MCF 10A (cell line): ENCODE measurements at regions not wholly inside any gene's neighbourhood (a gene's known extent, or its start where the extent isn't known, plus 50 kb on each side); places are given as distances from the start of the nearest gene placed in this dataset.

Experiments
- BruUV-seq: library from RNA; stranded (reverse); fragments of 400-500 nt; replicated peaks from 2 replicates; lab custom pipeline; 2021; lab: Mats Ljungman, UMichigan
- CTCF ChIA-PET: fragments of 300-600 bp; sonication (Branson Sonifier 250); formaldehyde crosslinking; extraction: SDS; loops from one replicate; lab custom pipeline; 2021; ENCODE audit warnings: antibody characterized with exemption, inconsistent platforms; lab: Yijun Ruan, JAX
- POLR2A ChIA-PET: fragments of 300-600, 350-650 bp; sonication (Branson Sonifier 250); formaldehyde crosslinking; extraction: SDS; loops from one replicate; lab custom pipeline; 2020; ENCODE audit warnings: antibody characterized with exemption, inconsistent platforms; lab: Yijun Ruan, JAX
- DNase-seq: peaks from one replicate; pipeline ENCODE4 v3.0.0-alpha.2; 2018; ENCODE audit not compliant: unreplicated experiment
- H3K27ac Mint-ChIP-seq: one replicate; pipeline ENCODE4 v1.8.0; 2022; ENCODE audit warnings: mild to moderate bottlenecking, low read depth, mixed read lengths; ENCODE audit not compliant: unreplicated experiment
- H3K27me3 Mint-ChIP-seq: one replicate; pipeline ENCODE4 v1.8.0; 2022; ENCODE audit warnings: mixed read lengths; ENCODE audit not compliant: insufficient read depth, unreplicated experiment
- H3K36me3 Mint-ChIP-seq: one replicate; pipeline ENCODE4 v1.8.0; 2022; ENCODE audit warnings: mild to moderate bottlenecking, moderate library complexity, mixed read lengths; ENCODE audit not compliant: insufficient read depth, unreplicated experiment
- H3K4me1 Mint-ChIP-seq: one replicate; pipeline ENCODE4 v1.8.0; 2022; ENCODE audit warnings: mixed read lengths; ENCODE audit not compliant: insufficient read depth, unreplicated experiment
- H3K4me3 Mint-ChIP-seq: one replicate; pipeline ENCODE4 v1.8.0; 2022; ENCODE audit warnings: mild to moderate bottlenecking, moderate library complexity, mixed read lengths; ENCODE audit not compliant: unreplicated experiment
- H3K9me3 Mint-ChIP-seq: one replicate; pipeline ENCODE4 v1.8.0; 2022; ENCODE audit warnings: mixed read lengths; ENCODE audit not compliant: unreplicated experiment
- CTCF ChIP-seq: fragments of 200-600 bp; IDR thresholded peaks from one replicate; pipeline ENCODE4 v1.8.0; 2022; ENCODE audit warnings: antibody characterized with exemption, mild to moderate bottlenecking; ENCODE audit not compliant: unreplicated experiment
- intact Hi-C: fragments of 100-400 bp; cut with micrococcal nuclease; formaldehyde crosslinking; loops from 2 replicates; pipeline ENCODE4 v1.14.1; 2022

- Mint-ChIP-seq H3K27me3 (no peaks in the 10 kb centered on the region), H3K9me3 (peaks cover 13% of the 10 kb centered on the region), H3K36me3 (no peaks in the 10 kb centered on the region), H3K27ac (no peak overlapping the region), H3K4me3 (no peak overlapping the region), H3K4me1 (peaks cover 6% of the 10 kb centered on the region)
- no TSS peak for BruUV-seq
- no peak for TF ChIP-seq CTCF
- ChIA-PET POLR2A (no interaction called here), CTCF (interaction anchor here (0.7 kb wide), 1 partner anchor 311 kb away, joined by 3 read pairs; no protein-coding TSS in a partner anchor)
- DNase-seq: no peak
- intact Hi-C loops: no loop called here
These were observed 395.3 kb downstream of the AEBP2 start for GRCh38 chr12:19834592-19834991.

- Mint-ChIP-seq H3K9me3 (peaks cover 13% of the 10 kb centered on the region), H3K27ac (no peak overlapping the region), H3K4me3 (no peak overlapping the region), H3K27me3 (no peaks in the 10 kb centered on the region), H3K36me3 (no peaks in the 10 kb centered on the region), H3K4me1 (peaks cover 6% of the 10 kb centered on the region)
- intact Hi-C loops: no loop called here
- ChIA-PET CTCF (interaction anchor here (0.7 to 1.0 kb wide), 2 partner anchors 8 to 10 kb away, joined by 3 read pairs; no protein-coding TSS in a partner anchor), POLR2A (no interaction called here)
- BruUV-seq: no TSS peak
- no peak for DNase-seq
- TF ChIP-seq CTCF: no peak
These were observed 396.8 kb downstream of the AEBP2 start for GRCh38 chr12:19836056-19836455.

- no peak overlapping the region for H3K4me3 Mint-ChIP-seq
- no peaks in the 10 kb centered on the region for H3K36me3 Mint-ChIP-seq
- H3K9me3 Mint-ChIP-seq: peaks cover 13% of the 10 kb centered on the region
- DNase-seq: no peak
- no peaks in the 10 kb centered on the region for H3K27me3 Mint-ChIP-seq
- BruUV-seq: no TSS peak
- TF ChIP-seq CTCF: no peak
- H3K27ac Mint-ChIP-seq: no peak overlapping the region
- POLR2A ChIA-PET: no interaction called here
- CTCF ChIA-PET: interaction anchor here (0.5 to 1.0 kb wide), 2 partner anchors 9 to 490 kb away, joined by 3 read pairs; no protein-coding TSS in a partner anchor
- intact Hi-C loops: no loop called here
- peaks cover 6% of the 10 kb centered on the region for H3K4me1 Mint-ChIP-seq
These were observed 397.2 kb downstream of the AEBP2 start for GRCh38 chr12:19836456-19836855.

- peaks cover 6% of the 10 kb centered on the region for H3K4me1 Mint-ChIP-seq
- H3K4me3 Mint-ChIP-seq: no peak overlapping the region
- no peaks in the 10 kb centered on the region for H3K27me3 Mint-ChIP-seq
- intact Hi-C loops: no loop called here
- peaks cover 13% of the 10 kb centered on the region for H3K9me3 Mint-ChIP-seq
- ChIA-PET CTCF (no interaction called here), POLR2A (no interaction called here)
- no peaks in the 10 kb centered on the region for H3K36me3 Mint-ChIP-seq
- TF ChIP-seq CTCF: no peak
- no peak for DNase-seq
- no TSS peak for BruUV-seq
- H3K27ac Mint-ChIP-seq: no peak overlapping the region
These were observed 398.3 kb downstream of the AEBP2 start for GRCh38 chr12:19837543-19837942.
